BJ (cell line): ENCODE measurements at regions not wholly inside any gene's neighbourhood (a gene's known extent, or its start where the extent isn't known, plus 50 kb on each side); places are given as distances from the start of the nearest gene placed in this dataset.

Source experiments
- CTCF ChIA-PET: fragments of 350-600 bp; formaldehyde crosslinking; extraction: SDS; loops from one replicate; lab custom pipeline; 2021; ENCODE audit warnings: antibody characterized with exemption, inconsistent platforms; lab: Yijun Ruan, JAX
- POLR2A ChIA-PET: fragments of 300-600 bp; sonication (Branson Sonifier 250); formaldehyde crosslinking; extraction: SDS; loops from one replicate; lab custom pipeline; 2021; ENCODE audit warnings: antibody characterized with exemption; lab: Charles Lee
- DNase-seq: peaks from one replicate; pipeline ENCODE4 v3.0.0-alpha.2; 2011; ENCODE audit warnings: low read depth
- H3K27me3 ChIP-seq: 2 replicates; pipeline ENCODE4 v1.6.0; 2011; ENCODE audit warnings: low read length; ENCODE audit not compliant: control insufficient read depth, insufficient read depth
- H3K36me3 ChIP-seq: 2 replicates; pipeline ENCODE4 v1.5.1; 2011; ENCODE audit warnings: low read length; ENCODE audit not compliant: control insufficient read depth, insufficient read depth
- H3K4me3 ChIP-seq: 2 replicates; pipeline ENCODE4 v1.5.1; 2011; ENCODE audit warnings: low read depth, mild to moderate bottlenecking, control low read depth, low read length
- CTCF ChIP-seq: IDR thresholded peaks from 2 replicates; pipeline ENCODE4 v1.5.1; 2011; ENCODE audit warnings: low read depth, mild to moderate bottlenecking, control low read depth, inconsistent platforms, low read length, moderate library complexity; ENCODE audit not compliant: insufficient read depth

- no peak overlapping the region for H3K4me3 ChIP-seq
- H3K36me3 ChIP-seq, result no peaks in the 10 kb centered on the region
- no peak for DNase-seq
- CTCF ChIA-PET, result no interaction called here
- POLR2A ChIA-PET, result no interaction called here
- TF ChIP-seq CTCF, result no peak
- peaks cover 6% of the 10 kb centered on the region for H3K27me3 ChIP-seq
Observed at GRCh38 chr1:225707824-225708223, 54.9 kb upstream of the ENAH start.

- Histone ChIP-seq H3K4me3 (no peak overlapping the region), H3K27me3 (peaks cover 6% of the 10 kb centered on the region), H3K36me3 (no peaks in the 10 kb centered on the region)
- ChIA-PET POLR2A (interaction anchor here (1.2 kb wide), 1 partner anchor 9 kb away, joined by 3 read pairs; no protein-coding TSS in a partner anchor), CTCF (no interaction called here)
- no peak for DNase-seq
- no peak for TF ChIP-seq CTCF
Observed at GRCh38 chr1:225709101-225709500, 56.2 kb upstream of the ENAH start.

GRCh38 chr1:225710804-225711203, 57.9 kb upstream of the ENAH start:
- CTCF ChIA-PET, result interaction anchor here (0.9 to 1.4 kb wide), 3 partner anchors 17 to 228 kb away, joined by 3 to 5 read pairs (median 3); no protein-coding TSS in a partner anchor
- no peak for DNase-seq
- H3K36me3 ChIP-seq, result no peaks in the 10 kb centered on the region
- POLR2A ChIA-PET, result no interaction called here
- peaks cover 6% of the 10 kb centered on the region for H3K27me3 ChIP-seq
- no peak overlapping the region for H3K4me3 ChIP-seq
- TF ChIP-seq CTCF, result no peak

GRCh38 chr1:225711236-225711937, 58.5 kb upstream of the ENAH start:
- CTCF ChIA-PET, result interaction anchor here (0.6 to 1.0 kb wide), 2 partner anchors 101 to 229 kb away, joined by 3 read pairs; no protein-coding TSS in a partner anchor
- no peaks in the 10 kb centered on the region for H3K36me3 ChIP-seq
- POLR2A ChIA-PET, result interaction anchor here (0.6 kb wide), 1 partner anchor 19 kb away, joined by 4 read pairs; no protein-coding TSS in a partner anchor
- DNase-seq, result no peak
- H3K4me3 ChIP-seq, result no peak overlapping the region
- H3K27me3 ChIP-seq, result peaks cover 6% of the 10 kb centered on the region
- no peak for TF ChIP-seq CTCF

- no peak for DNase-seq
Observed at GRCh38 chr1:225712391-225712790, 59.5 kb upstream of the ENAH start.

More at GRCh38 chr1:225712391-225712790, 59.5 kb upstream of the ENAH start:
- CTCF ChIA-PET, result interaction anchor here (0.6 kb wide), 1 partner anchor 100 kb away, joined by 3 read pairs; no protein-coding TSS in a partner anchor
- POLR2A ChIA-PET, result no interaction called here
- Histone ChIP-seq H3K27me3 (peaks cover 2% of the 10 kb centered on the region; the same call in 1 of the 2 replicates), H3K36me3 (no peaks in the 10 kb centered on the region), H3K4me3 (no peak overlapping the region)
- no peak for TF ChIP-seq CTCF
